NT2/D1 (cell line): ENCODE measurements at regions not wholly inside any gene's neighbourhood (a gene's known extent, or its start where the extent isn't known, plus 50 kb on each side); places are given as distances from the start of the nearest gene placed in this dataset.
A peak's percentile ranks its signal among the peaks of the same experiment; 100 is the strongest.

ENCODE experiments used
- DNase-seq: peaks from one replicate; pipeline ENCODE4 v3.0.0-alpha.2; 2011; ENCODE audit warnings: low read depth, low spot score
- H3K27me3 ChIP-seq: 2 replicates; pipeline ENCODE4 v1.6.0; 2011; ENCODE audit warnings: mild to moderate bottlenecking; ENCODE audit not compliant: insufficient read length, insufficient read depth
- H3K36me3 ChIP-seq: 2 replicates; pipeline ENCODE4 v1.6.1; 2011; ENCODE audit warnings: mild to moderate bottlenecking, low read length, mixed read lengths; ENCODE audit not compliant: insufficient read depth, insufficient read length
- H3K4me1 ChIP-seq: 2 replicates; pipeline ENCODE4 v1.5.1; 2011; ENCODE audit not compliant: insufficient read depth, insufficient read length
- H3K4me3 ChIP-seq: 2 replicates; pipeline ENCODE4 v1.5.1; 2011; ENCODE audit warnings: low read depth; ENCODE audit not compliant: insufficient read length
- H3K9ac ChIP-seq: 2 replicates; pipeline ENCODE4 v1.6.0; 2011; ENCODE audit warnings: low read depth; ENCODE audit not compliant: insufficient read length
- H3K9me3 ChIP-seq: 2 replicates; pipeline ENCODE4 v1.5.1; 2011; ENCODE audit warnings: mild to moderate bottlenecking, low read length; ENCODE audit not compliant: insufficient read depth
- SUZ12 ChIP-seq: IDR thresholded peaks from 2 replicates; pipeline ENCODE4 v1.6.1; 2011; ENCODE audit not compliant: insufficient read length, insufficient read depth; ENCODE audit errors: extremely low read depth
- YY1 ChIP-seq: IDR thresholded peaks from 2 replicates; pipeline ENCODE4 v1.6.1; 2011; ENCODE audit not compliant: insufficient read length, insufficient read depth
- ZNF274 ChIP-seq: IDR thresholded peaks from 2 replicates; pipeline ENCODE4 v1.6.1; 2011; ENCODE audit warnings: mild to moderate bottlenecking, low read depth, low read length

- Histone ChIP-seq H3K4me3 (no peak overlapping the region), H3K9me3 (peaks cover 2% of the 10 kb centered on the region; the same call in 1 of the 2 replicates), H3K36me3 (no peaks in the 10 kb centered on the region), H3K4me1 (no peaks in the 10 kb centered on the region), H3K27me3 (no peaks in the 10 kb centered on the region), H3K9ac (no peak overlapping the region)
- no peak for DNase-seq
- TF ChIP-seq YY1 = no peak
- TF ChIP-seq SUZ12 = no peak
- no peak for TF ChIP-seq ZNF274
Measured at GRCh38 chrX:117335209-117335608, 781.4 kb downstream of the KLHL13 start.

- peak; percentile 49 for DNase-seq
- H3K4me3 ChIP-seq = no peak overlapping the region
- H3K9ac ChIP-seq = no peak overlapping the region
- TF ChIP-seq ZNF274 = no peak
- no peaks in the 10 kb centered on the region for H3K27me3 ChIP-seq
- H3K9me3 ChIP-seq = peaks cover 38% of the 10 kb centered on the region; the same call in 1 of the 2 replicates
- no peaks in the 10 kb centered on the region for H3K36me3 ChIP-seq
- no peaks in the 10 kb centered on the region for H3K4me1 ChIP-seq
Measured at GRCh38 chrX:117327373-117327772, 789.2 kb downstream of the KLHL13 start.

DNA sequence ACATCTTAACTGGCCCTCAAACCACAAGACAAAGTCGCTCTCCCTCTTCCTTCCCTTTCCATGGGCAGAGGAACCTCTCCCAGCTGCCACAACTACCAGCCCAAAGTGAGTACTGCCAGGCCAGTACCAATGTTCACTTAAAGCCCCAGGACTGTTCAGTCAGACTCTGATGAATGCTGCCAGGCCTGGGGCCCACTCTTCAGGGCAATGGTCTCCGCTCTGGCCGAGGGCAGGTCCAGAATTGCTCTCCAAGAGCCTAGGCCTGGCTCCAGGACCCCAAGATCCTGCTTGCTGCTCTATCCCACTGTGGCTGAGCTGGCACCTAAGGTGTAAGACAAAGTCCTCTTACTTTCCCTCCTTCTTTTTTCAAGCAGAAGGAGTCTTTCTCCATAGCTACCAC, 790.9 kb downstream of the KLHL13 start:
- H3K4me1 ChIP-seq = no peaks in the 10 kb centered on the region
- no peaks in the 10 kb centered on the region for H3K27me3 ChIP-seq
- no peak overlapping the region for H3K9ac ChIP-seq
- DNase-seq = no peak
- no peak overlapping the region for H3K4me3 ChIP-seq
- peaks cover 38% of the 10 kb centered on the region; the same call in 1 of the 2 replicates for H3K9me3 ChIP-seq
- no peak for TF ChIP-seq SUZ12
- TF ChIP-seq ZNF274 = no peak
- no peak for TF ChIP-seq YY1
- no peaks in the 10 kb centered on the region for H3K36me3 ChIP-seq

GRCh38 chrX:117305168-117305766, 811.3 kb downstream of the KLHL13 start:
- Histone ChIP-seq H3K9ac (no peak overlapping the region), H3K4me1 (no peaks in the 10 kb centered on the region), H3K4me3 (no peak overlapping the region), H3K27me3 (no peaks in the 10 kb centered on the region), H3K9me3 (no peaks in the 10 kb centered on the region), H3K36me3 (no peaks in the 10 kb centered on the region)
- no peak for DNase-seq
- TF ChIP-seq SUZ12 (no peak), YY1 (no peak), ZNF274 (no peak)

GRCh38 chrX:117301086-117301485, 815.5 kb downstream of the KLHL13 start:
- no peak for DNase-seq
- Histone ChIP-seq H3K9ac (no peak overlapping the region), H3K4me1 (no peaks in the 10 kb centered on the region), H3K36me3 (no peaks in the 10 kb centered on the region), H3K4me3 (no peak overlapping the region), H3K27me3 (no peaks in the 10 kb centered on the region), H3K9me3 (no peaks in the 10 kb centered on the region)
- TF ChIP-seq ZNF274 (no peak), SUZ12 (no peak), YY1 (no peak)

- Histone ChIP-seq H3K27me3 (no peaks in the 10 kb centered on the region), H3K9me3 (no peaks in the 10 kb centered on the region), H3K4me1 (no peaks in the 10 kb centered on the region), H3K9ac (no peak overlapping the region), H3K36me3 (no peaks in the 10 kb centered on the region), H3K4me3 (no peak overlapping the region)
- TF ChIP-seq YY1 (no peak), ZNF274 (no peak), SUZ12 (no peak)
- DNase-seq = no peak
Measured at GRCh38 chrX:117291760-117292159, 824.9 kb downstream of the KLHL13 start.

DNA sequence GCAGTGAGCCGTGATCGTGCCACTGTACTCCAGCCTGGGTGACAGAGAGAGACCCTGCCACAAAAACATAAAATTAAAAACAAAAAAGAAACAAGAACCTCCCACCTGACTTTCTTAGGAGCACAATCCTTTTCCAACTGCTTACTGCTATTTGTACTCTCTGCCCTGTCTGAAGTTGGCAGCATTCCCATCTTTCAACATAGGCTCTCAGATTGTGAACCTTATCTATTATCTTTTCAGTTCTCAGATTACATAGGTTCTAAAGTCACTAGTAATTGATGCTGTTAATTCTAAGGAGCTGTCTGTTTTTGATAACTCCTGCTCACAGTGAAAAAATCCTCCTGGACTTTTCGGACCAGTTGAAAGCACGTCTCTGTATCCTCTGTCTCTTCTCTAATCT, 812.2 kb upstream of the CT83 start:
- Histone ChIP-seq H3K9ac (no peak overlapping the region), H3K36me3 (no peaks in the 10 kb centered on the region), H3K4me3 (no peak overlapping the region), H3K9me3 (no peaks in the 10 kb centered on the region), H3K4me1 (no peaks in the 10 kb centered on the region), H3K27me3 (no peaks in the 10 kb centered on the region)
- no peak for DNase-seq
- TF ChIP-seq SUZ12 (no peak), YY1 (no peak), ZNF274 (no peak)
